HG02943 (cell line): ENCODE measurements at regions not wholly inside any gene's neighbourhood (a gene's known extent, or its start where the extent isn't known, plus 50 kb on each side); places are given as distances from the start of the nearest gene placed in this dataset.

ENCODE experiments used
- ATAC-seq: cut with Tn5 transposase; IDR thresholded peaks from one replicate; pipeline ENCODE4 v1.9.1; 2021; ENCODE audit warnings: mild to moderate bottlenecking, low read depth, moderate library complexity; ENCODE audit not compliant: unreplicated experiment

- no peak for ATAC-seq
These were observed 331.6 kb upstream of the SLC30A5 start for GRCh38 chr5:68762201-68762600.

DNA sequence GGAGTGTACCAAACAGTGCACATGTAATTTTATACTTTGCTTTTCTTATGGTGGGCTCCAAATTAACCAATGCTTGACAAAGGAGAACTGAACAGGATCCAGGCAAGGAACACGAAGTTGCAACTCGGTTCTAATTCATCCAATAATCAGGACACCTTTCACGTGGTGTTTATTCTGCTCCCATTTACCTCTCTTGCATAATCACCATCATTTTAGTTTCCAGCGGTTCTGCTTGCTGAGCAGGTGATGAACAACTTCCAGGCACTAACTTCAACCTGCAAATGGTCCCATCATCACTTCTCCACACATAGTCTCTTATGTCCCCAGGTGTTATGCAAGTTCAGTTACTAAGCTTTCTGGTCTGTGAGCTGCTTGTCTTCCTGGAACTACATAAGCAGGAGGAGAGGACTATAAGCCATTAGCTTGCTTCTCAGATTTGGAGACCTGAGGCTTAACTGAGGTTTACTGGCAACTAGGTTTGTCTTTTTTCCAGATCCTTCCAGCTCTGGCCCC, 326.8 kb upstream of the SLC30A5 start:
- no peak for ATAC-seq

DNA sequence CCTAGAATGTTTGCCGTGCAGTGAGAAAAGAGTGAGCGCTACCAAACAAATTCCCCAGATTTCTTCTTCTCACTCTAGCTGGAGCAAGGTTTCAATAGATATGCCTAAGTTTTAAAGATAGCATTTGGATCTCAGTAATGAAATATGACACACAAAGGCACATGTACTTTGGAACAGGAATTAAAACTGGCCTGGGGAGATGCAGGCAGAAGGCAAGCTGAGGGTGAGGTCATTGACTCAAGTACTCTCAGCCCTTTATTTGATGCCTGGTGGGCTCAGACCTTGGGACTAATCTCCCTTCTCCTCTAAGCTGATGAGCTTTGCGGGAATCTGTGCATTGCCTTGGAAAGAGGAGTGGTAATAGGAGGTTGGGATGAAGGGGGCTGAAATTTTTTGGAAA, 323.3 kb upstream of the SLC30A5 start:
- ATAC-seq: no peak

DNA sequence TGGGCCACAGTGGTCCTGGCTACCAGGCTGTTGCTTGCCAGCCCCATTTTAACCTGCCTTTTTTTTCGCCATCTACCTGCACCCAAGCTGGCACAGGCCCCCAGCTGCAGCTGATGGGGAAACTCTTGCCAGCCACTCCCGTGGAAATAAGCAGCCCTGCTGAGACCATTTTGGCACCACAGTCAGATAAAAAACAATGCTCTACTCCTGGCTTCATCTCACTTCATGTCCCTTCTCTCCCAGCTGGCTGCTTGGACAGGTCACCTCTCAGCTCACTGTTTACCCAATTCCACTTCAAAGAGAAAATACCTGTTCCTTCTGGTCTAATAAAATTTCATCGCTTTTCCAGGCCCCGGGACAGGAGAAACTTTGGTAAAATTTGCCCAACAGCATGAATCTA, 322.6 kb upstream of the SLC30A5 start:
- no peak for ATAC-seq

DNA sequence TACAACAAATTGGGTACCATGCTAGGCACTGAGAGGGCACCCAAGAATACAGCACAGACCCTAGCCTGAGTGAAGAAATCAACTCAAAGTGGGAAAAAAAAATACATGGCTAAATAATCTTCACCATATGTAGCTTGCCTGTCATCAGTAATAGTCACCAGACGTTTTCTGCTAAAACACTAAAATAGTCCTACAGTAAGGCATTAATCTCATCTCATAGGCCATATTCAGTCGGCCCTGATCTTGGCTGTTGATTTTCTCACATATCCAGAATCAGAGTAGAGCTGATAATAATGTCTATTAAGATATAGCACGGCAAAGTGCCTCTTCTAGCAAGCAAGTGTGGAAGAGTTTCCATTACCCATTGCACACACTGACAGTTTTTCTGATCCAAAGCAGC, 322.1 kb upstream of the SLC30A5 start:
- no peak for ATAC-seq

DNA sequence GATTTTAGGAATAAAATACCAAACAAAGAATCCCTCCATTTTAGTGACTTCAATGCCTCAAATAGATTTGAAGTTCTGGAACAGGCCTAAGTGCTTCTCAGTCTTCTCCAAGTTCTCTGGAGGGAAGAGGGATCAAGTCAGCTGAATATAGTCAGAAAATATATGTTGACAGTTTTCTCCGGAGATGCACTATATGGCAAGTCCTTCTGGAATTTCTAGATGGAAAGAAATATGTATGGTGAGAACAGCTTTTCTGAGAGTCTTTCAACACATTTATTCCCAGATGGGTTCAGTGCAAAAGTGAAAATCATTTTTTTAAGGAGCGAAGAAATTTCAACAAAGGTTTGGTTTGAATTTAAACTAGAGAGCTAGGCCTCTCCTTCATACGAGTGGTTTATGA, 317.4 kb upstream of the SLC30A5 start:
- ATAC-seq: no peak

DNA sequence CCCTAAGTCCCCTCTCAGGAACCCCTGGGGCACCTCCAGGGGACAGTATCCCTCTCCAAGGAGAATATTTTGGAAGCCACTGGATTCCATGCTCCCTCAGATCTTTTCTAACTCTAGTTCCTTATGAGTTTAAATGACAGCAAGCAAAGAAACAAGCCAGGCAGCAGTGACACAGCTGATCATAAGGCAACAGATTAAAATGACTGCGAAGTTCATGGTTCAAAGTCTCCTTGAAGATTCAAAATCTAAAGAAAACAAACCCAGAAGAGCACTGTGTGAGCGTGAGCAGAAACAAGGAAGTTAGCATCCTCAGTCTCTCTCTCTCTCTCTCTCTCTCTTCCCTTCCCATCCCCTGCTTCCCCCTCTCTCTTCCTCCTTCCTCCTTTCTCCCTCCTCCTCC, 316.7 kb upstream of the SLC30A5 start:
- no peak for ATAC-seq

GRCh38 chr5:68778484-68778883, 315.3 kb upstream of the SLC30A5 start:
- ATAC-seq: no peak

DNA sequence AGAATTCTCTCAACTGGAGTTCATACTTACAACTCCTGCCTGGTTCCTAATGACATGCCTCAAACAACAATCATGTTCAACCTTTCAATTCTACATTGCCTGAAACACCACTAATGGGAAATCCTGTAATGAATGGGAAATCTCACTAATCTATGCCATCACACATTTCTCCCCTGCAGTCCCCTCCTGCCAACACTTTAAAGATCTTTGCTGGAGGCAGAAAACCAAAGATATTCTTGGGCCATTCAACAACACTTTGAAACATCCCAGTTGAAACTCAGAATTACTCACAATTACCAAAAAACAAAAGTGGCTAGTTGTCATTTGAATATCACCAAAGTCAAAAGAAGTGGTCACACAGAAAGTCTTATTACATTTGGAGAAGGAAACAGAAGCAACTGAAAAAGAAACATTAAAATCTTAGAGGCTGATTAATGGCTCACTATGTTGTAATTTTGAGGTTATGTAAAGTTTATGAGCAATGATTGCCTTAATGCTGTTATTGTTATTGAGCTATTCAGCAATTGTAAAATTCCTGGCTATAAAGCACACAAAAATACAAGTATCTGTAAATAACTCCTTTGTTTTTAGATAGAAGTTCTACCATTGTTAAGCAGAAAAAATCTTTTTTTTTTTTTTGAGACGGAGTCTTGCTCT, 313.4 kb upstream of the SLC30A5 start:
- ATAC-seq: no peak

GRCh38 chr5:68793074-68793473, 300.7 kb upstream of the SLC30A5 start:
- ATAC-seq: no peak

- no peak for ATAC-seq
These were observed 299.8 kb upstream of the SLC30A5 start for GRCh38 chr5:68793993-68794392.

DNA sequence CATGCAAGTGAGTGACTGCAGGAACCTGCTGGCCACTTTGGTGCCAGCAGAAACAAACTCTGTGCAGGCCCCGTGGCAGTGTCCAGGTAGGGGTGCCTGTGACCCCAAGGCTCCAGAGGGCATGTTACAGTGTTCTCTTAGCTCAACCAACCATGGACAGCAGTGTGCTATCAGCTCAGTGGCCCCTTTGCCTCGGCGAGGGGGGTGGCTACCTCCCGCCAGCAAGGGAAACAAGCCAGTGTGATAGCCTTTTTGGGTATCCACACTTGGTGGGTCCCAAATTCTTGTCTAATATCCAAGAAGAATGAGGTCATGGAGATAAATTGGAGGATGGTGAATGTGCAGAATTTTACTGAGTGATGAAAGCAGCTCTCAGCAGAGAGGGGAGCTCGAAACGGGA, 298.6 kb upstream of the SLC30A5 start:
- no peak for ATAC-seq

GRCh38 chr5:68798877-68799843, 294.7 kb upstream of the SLC30A5 start:
- ATAC-seq: no peak

DNA sequence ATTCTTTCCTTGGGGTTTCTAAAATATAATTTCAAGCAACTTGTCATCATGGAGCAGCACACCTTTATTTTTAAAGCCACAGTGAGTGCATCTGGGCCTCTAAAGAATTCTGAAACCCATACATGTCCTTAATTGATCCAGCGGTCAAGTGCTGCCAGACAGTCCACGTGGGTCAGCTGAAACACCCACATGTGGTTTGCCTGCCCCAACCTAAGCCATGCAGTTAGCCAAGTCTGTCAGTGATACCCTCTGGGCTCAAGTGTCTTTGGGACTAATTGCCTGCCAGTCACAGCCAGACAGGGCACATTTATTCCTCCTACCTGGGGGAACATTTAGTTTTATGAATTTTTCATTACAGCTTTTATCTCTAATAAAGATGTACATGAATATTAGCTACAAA, 291.4 kb upstream of the SLC30A5 start:
- ATAC-seq: no peak

- ATAC-seq: no peak
These were observed 289.9 kb upstream of the SLC30A5 start for GRCh38 chr5:68803881-68804319.

DNA sequence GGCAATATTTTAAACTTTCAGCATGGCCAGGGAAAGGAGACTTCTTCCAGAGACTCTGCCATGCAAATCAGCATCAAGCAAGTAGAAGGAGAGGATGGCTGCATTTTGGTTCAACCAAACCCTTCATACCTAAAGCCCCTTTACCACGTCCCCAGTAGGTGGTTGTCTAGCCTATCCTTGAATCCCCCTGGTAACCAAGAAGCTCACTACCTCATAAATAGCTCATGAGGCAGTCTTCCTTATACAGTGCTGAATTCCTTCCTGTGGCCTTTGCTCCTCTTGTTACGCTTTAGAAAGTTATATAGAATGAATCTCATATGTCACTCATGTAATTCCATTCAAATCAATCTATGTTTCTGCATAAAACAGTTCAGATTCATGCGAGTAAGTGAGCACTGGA, 289.5 kb upstream of the SLC30A5 start:
- no peak for ATAC-seq

GRCh38 chr5:68805444-68805843, 288.4 kb upstream of the SLC30A5 start:
- ATAC-seq: no peak

GRCh38 chr5:68817632-68818031, 276.2 kb upstream of the SLC30A5 start:
- ATAC-seq: no peak

DNA sequence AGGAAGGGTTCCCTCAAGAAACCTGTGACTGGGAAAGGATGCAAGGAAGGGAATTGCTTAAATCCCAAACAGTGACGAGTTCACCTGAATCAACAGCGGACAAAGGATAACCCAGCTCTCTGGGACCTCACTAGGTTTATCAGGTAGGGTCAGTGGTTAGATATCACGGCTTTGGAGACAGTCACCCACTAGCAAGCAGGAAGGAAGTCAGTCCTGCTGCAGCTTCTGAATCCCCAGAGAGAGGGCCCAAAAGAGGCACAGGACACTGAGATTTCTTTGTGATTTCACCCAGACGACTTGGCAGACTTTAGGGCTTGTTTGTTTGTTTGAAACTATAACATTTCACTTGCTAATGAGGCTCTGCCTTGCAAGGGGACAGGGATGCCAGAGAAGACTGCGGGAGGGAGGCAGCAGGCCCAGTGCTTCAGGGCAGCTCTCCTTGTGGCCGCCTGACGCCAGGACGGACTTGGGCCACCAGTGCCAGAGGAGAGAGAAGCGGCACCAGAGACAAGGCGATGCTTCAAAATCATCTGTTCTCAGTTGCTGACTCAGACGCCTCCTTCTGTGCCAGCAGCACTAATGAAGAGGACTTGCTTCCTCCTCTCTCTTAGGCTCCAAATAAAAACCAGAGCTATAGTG, 275.6 kb upstream of the SLC30A5 start:
- ATAC-seq: no peak

DNA sequence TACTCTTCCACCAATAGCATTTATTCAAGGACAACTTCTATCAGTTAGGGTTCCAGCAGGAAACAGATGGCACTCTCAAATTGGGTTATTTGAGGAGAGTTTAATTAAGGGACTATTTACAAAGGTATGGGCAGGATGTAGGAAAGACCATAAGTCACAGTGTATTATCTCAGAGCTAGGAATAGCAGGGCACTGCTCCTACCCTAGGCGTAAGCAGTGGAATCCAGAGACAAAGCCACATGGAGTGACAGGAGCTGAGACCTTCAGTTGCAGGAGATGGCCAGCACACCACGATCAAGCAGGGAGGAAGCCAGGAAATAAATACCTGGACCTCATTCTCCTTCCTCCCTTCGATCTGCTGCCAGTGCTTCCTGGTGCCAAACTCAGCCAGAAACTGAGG, 274.9 kb upstream of the SLC30A5 start:
- ATAC-seq: no peak

- no peak for ATAC-seq
These were observed 272.8 kb upstream of the SLC30A5 start for GRCh38 chr5:68821056-68821455.
